Fibroblast of villous mesenchyme (primary cell): ENCODE measurements at regions not wholly inside any gene's neighbourhood (a gene's known extent, or its start where the extent isn't known, plus 50 kb on each side); places are given as distances from the start of the nearest gene placed in this dataset.

ENCODE experiments used
- DNase-seq: peaks from one replicate; pipeline ENCODE4 v3.0.0-alpha.2; 2010; ENCODE audit warnings: low read depth
- H3K4me3 ChIP-seq: 2 replicates; pipeline ENCODE4 v1.5.1; 2011; ENCODE audit warnings: low read depth, mild to moderate bottlenecking, low read length
- CTCF ChIP-seq: IDR thresholded peaks from 2 replicates; pipeline ENCODE4 v1.5.1; 2012; ENCODE audit warnings: low read depth, mild to moderate bottlenecking, low read length; ENCODE audit not compliant: insufficient read depth

- no peak for TF ChIP-seq CTCF
- no peak overlapping the region for H3K4me3 ChIP-seq
- no peak for DNase-seq
Observed at GRCh38 chr7:46654546-46655443, 733.7 kb upstream of the IGFBP3 start.

- DNase-seq = no peak
Observed at GRCh38 chr7:46653848-46654247, 732.8 kb upstream of the IGFBP3 start.

GRCh38 chr7:46652317-46652716 lies 731.2 kb upstream of the IGFBP3 start:
- DNase-seq = no peak
- no peak for TF ChIP-seq CTCF
- H3K4me3 ChIP-seq = no peak overlapping the region

More at GRCh38 chr7:46653848-46654247, 732.8 kb upstream of the IGFBP3 start:
- no peak for TF ChIP-seq CTCF
- no peak overlapping the region for H3K4me3 ChIP-seq

- no peak for TF ChIP-seq CTCF
- H3K4me3 ChIP-seq = no peak overlapping the region
- no peak for DNase-seq
Observed at GRCh38 chr7:46651561-46652088, 730.6 kb upstream of the IGFBP3 start.

- TF ChIP-seq CTCF = no peak
- no peak overlapping the region for H3K4me3 ChIP-seq
- no peak for DNase-seq
Observed at GRCh38 chr7:46651070-46651469, 730.0 kb upstream of the IGFBP3 start.

- no peak for TF ChIP-seq CTCF
- H3K4me3 ChIP-seq = no peak overlapping the region
- peak; percentile 10 for DNase-seq
Observed at GRCh38 chr7:46649876-46650275, 728.8 kb upstream of the IGFBP3 start.
